BJ (cell line): ENCODE measurements at regions not wholly inside any gene's neighbourhood (a gene's known extent, or its start where the extent isn't known, plus 50 kb on each side); places are given as distances from the start of the nearest gene placed in this dataset.
"Not testable (repeated sequence)": the region's sequence is repeated elsewhere in the genome, so short reads cannot be mapped to it uniquely, and the experiment has no call there.

Experiments
- CTCF ChIA-PET: fragments of 350-600 bp; formaldehyde crosslinking; extraction: SDS; loops from one replicate; lab custom pipeline; 2021; ENCODE audit warnings: antibody characterized with exemption, inconsistent platforms; lab: Yijun Ruan, JAX
- POLR2A ChIA-PET: fragments of 300-600 bp; sonication (Branson Sonifier 250); formaldehyde crosslinking; extraction: SDS; loops from one replicate; lab custom pipeline; 2021; ENCODE audit warnings: antibody characterized with exemption; lab: Charles Lee
- DNase-seq: peaks from one replicate; pipeline ENCODE4 v3.0.0-alpha.2; 2011; ENCODE audit warnings: low read depth
- H3K27me3 ChIP-seq: 2 replicates; pipeline ENCODE4 v1.6.0; 2011; ENCODE audit warnings: low read length; ENCODE audit not compliant: control insufficient read depth, insufficient read depth
- H3K36me3 ChIP-seq: 2 replicates; pipeline ENCODE4 v1.5.1; 2011; ENCODE audit warnings: low read length; ENCODE audit not compliant: control insufficient read depth, insufficient read depth
- H3K4me3 ChIP-seq: 2 replicates; pipeline ENCODE4 v1.5.1; 2011; ENCODE audit warnings: low read depth, mild to moderate bottlenecking, control low read depth, low read length
- CTCF ChIP-seq: IDR thresholded peaks from 2 replicates; pipeline ENCODE4 v1.5.1; 2011; ENCODE audit warnings: low read depth, mild to moderate bottlenecking, control low read depth, inconsistent platforms, low read length, moderate library complexity; ENCODE audit not compliant: insufficient read depth

- no peaks in the 10 kb centered on the region for H3K36me3 ChIP-seq
- DNase-seq, result no peak
- no peaks in the 10 kb centered on the region for H3K27me3 ChIP-seq
- CTCF ChIA-PET, result no interaction called here
- POLR2A ChIA-PET, result no interaction called here
- no peak for TF ChIP-seq CTCF
- no peak overlapping the region for H3K4me3 ChIP-seq
Observed at GRCh38 chr6:5892669-5893068, 114.1 kb downstream of the NRN1 start.

- ChIA-PET CTCF (no interaction called here), POLR2A (no interaction called here)
- no peaks in the 10 kb centered on the region; the same call in 1 of the 2 replicates for H3K27me3 ChIP-seq
- H3K4me3 ChIP-seq, result no peak overlapping the region
- TF ChIP-seq CTCF, result no peak
- no peaks in the 10 kb centered on the region for H3K36me3 ChIP-seq
- no peak for DNase-seq
Observed at GRCh38 chr6:5878792-5879191, 127.9 kb downstream of the NRN1 start.

GRCh38 chr6:5876076-5876475 lies 130.6 kb downstream of the NRN1 start:
- ChIA-PET CTCF (interaction anchor here (0.7 kb wide), 1 partner anchor 26 kb away, joined by 3 read pairs; no protein-coding TSS in a partner anchor), POLR2A (no interaction called here)
- Histone ChIP-seq H3K4me3 (no peak overlapping the region), H3K36me3 (no peaks in the 10 kb centered on the region), H3K27me3 (no peaks in the 10 kb centered on the region; the same call in 1 of the 2 replicates)
- no peak for DNase-seq
- TF ChIP-seq CTCF, result no peak

- H3K27me3 ChIP-seq, H3K4me3 ChIP-seq, DNase-seq, POLR2A ChIA-PET, H3K36me3 ChIP-seq, CTCF ChIA-PET: not testable (repeated sequence)
Observed at GRCh38 chr6:5873976-5874375, 132.7 kb downstream of the NRN1 start.

GRCh38 chr6:5871296-5871695 lies 135.4 kb downstream of the NRN1 start:
- ChIA-PET CTCF (no interaction called here), POLR2A (no interaction called here)
- DNase-seq, result no peak
- H3K36me3 ChIP-seq, result no peaks in the 10 kb centered on the region
- H3K27me3 ChIP-seq, result no peaks in the 10 kb centered on the region; the same call in 1 of the 2 replicates
- no peak overlapping the region for H3K4me3 ChIP-seq
- no peak for TF ChIP-seq CTCF

- DNase-seq, result no peak
- TF ChIP-seq CTCF, result no peak
- no peak overlapping the region for H3K4me3 ChIP-seq
- no peaks in the 10 kb centered on the region for H3K36me3 ChIP-seq
- POLR2A ChIA-PET, result no interaction called here
- CTCF ChIA-PET, result no interaction called here
- H3K27me3 ChIP-seq, result no peaks in the 10 kb centered on the region
Observed at GRCh38 chr6:5869676-5870075, 137.0 kb downstream of the NRN1 start.
